GM18499 (cell line): ENCODE measurements at regions not wholly inside any gene's neighbourhood (a gene's known extent, or its start where the extent isn't known, plus 50 kb on each side); places are given as distances from the start of the nearest gene placed in this dataset.

Experiments
- ATAC-seq: cut with Tn5 transposase; IDR thresholded peaks from one replicate; pipeline ENCODE4 v1.9.1; 2021; ENCODE audit warnings: moderate number of reproducible peaks; ENCODE audit not compliant: insufficient read depth, unreplicated experiment

GRCh38 chr11:104372111-104372510, 208.2 kb upstream of the PDGFD start:
- ATAC-seq: no peak

GRCh38 chr11:104370478-104370877, 206.5 kb upstream of the PDGFD start:
- peak; percentile 92 for ATAC-seq

- ATAC-seq: no peak
Measured at GRCh38 chr11:104369761-104370160, 205.8 kb upstream of the PDGFD start.

GRCh38 chr11:104366321-104366734, 202.4 kb upstream of the PDGFD start:
- ATAC-seq: no peak

GRCh38 chr11:104365676-104366075, 201.7 kb upstream of the PDGFD start:
- no peak for ATAC-seq

GRCh38 chr11:104361975-104362374, 198.0 kb upstream of the PDGFD start:
- ATAC-seq: no peak

- ATAC-seq: no peak
Measured at GRCh38 chr11:104352036-104352435, 188.1 kb upstream of the PDGFD start.

- ATAC-seq: no peak
Measured at GRCh38 chr11:104343578-104343977, 179.6 kb upstream of the PDGFD start.

GRCh38 chr11:104340590-104340989, 176.6 kb upstream of the PDGFD start:
- ATAC-seq: no peak

GRCh38 chr11:104339380-104339831, 175.5 kb upstream of the PDGFD start:
- ATAC-seq: peak; percentile 44

- ATAC-seq: no peak
Measured at GRCh38 chr11:104338186-104338585, 174.2 kb upstream of the PDGFD start.

- ATAC-seq: no peak
Measured at GRCh38 chr11:104337273-104337672, 173.3 kb upstream of the PDGFD start.

- ATAC-seq: no peak
Measured at GRCh38 chr11:104333977-104334376, 170.0 kb upstream of the PDGFD start.

GRCh38 chr11:104332110-104332509, 168.2 kb upstream of the PDGFD start:
- no peak for ATAC-seq

- ATAC-seq: no peak
Measured at GRCh38 chr11:104329078-104329665, 165.2 kb upstream of the PDGFD start.

GRCh38 chr11:104328512-104328907, 164.6 kb upstream of the PDGFD start:
- ATAC-seq: no peak

- ATAC-seq: no peak
Measured at GRCh38 chr11:104327861-104328511, 164.0 kb upstream of the PDGFD start.

GRCh38 chr11:104325093-104325492, 161.1 kb upstream of the PDGFD start:
- ATAC-seq: no peak

GRCh38 chr11:104324276-104324675, 160.3 kb upstream of the PDGFD start:
- no peak for ATAC-seq

GRCh38 chr11:104323841-104324240, 159.9 kb upstream of the PDGFD start:
- no peak for ATAC-seq

GRCh38 chr11:104322696-104323095, 158.7 kb upstream of the PDGFD start:
- ATAC-seq: no peak

GRCh38 chr11:104320956-104321355, 157.0 kb upstream of the PDGFD start:
- no peak for ATAC-seq
